CD4-positive, alpha-beta T cell treated with Interleukin-21 for 1 hour (primary cell): ENCODE measurements at regions not wholly inside any gene's neighbourhood (a gene's known extent, or its start where the extent isn't known, plus 50 kb on each side); places are given as distances from the start of the nearest gene placed in this dataset.
"Not testable (repeated sequence)": the region's sequence is repeated elsewhere in the genome, so short reads cannot be mapped to it uniquely, and the experiment has no call there.

Experiments used
- DNase-seq: peaks from one replicate; pipeline ENCODE4 v3.0.0-alpha.2; 2020

DNA sequence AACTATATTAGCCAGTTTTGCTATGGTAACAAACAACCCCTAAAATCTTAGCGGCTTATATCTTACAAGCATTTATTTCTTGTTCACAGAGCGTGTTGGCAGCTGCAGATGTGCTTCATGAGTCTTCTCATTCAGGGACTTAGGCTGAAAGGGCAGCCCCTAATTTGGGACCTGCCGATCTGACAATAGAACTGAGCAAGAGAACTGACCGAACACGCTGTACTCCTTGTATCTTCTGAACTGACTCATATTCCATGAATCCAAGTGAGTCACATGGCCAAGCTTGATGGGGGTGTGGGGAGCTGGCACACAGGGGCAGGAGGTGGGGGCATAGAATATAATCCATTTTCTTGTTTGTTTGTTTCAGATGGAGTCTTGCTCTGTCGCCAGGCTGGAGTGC, 481.7 kb upstream of the CADM1 start:
- DNase-seq: no peak

DNA sequence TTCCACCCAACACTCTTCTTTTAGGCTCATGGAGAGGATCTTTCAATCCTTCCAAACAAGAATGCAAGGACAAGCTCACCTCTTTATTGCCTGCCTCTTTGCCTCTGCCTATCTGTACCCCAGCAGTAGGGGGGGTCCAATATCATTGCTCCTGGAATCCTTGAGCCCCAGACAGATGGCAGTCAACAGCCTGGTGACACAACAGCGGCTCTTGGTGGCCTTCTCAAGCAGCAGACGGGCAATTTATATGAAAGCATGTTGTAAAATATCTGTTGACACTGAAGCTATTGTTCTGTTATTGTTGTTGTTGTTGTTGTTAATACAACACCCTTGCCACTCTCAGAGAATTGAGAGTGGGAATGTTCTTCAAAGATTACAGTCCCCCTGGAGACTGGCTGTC, 480.0 kb upstream of the CADM1 start:
- DNase-seq: no peak

DNA sequence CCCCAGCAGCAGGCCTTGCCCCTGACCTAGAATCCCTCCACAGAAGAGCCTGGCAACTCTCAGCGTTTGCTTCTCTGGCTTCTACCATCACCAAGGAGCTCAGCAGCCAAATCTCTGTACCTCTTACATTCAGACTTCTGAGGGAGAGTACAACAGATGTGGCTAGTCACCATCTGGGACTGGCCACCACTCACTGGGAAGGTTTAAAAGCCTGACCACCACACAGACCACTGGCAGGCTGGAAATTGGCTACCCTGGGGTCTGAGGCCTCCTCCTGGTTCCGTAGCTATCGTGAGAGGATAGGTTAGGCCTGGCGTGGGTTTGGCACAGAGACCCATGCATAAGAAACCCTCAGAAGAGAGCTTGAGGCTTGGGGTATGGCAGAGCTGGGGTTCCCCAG, 478.5 kb upstream of the CADM1 start:
- no peak for DNase-seq

DNA sequence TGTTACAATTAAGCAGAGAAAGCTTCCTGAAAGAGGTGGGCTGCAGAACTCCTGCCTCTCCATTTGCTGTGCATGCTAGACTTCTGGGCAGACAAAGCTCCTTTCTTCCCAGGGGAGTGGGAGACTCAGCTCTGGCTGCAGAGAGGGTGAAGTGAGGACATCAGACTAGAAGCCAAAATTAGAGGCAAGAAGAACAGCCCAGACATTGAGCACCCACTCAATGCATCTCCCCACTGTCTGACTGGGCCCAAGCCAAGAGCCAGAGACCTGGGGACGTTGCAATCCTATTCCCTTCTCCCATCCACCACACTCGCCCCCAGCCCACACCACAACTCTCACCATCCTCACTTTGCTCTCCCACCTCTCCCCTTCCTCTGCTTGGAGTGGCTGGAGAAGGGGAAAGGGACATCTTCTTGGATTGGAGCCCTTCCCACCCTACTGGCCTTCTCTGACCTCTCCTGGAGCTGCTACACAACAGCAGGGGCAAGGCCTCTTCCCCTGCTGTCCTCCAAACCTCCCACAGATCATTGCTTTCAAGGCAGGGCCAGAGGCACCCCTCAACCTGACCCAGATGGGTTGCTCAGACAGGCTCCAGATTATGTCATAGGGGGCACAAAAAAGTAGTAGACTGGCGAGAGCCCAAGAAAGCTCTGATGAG, 477.7 kb upstream of the CADM1 start:
- no peak for DNase-seq

DNA sequence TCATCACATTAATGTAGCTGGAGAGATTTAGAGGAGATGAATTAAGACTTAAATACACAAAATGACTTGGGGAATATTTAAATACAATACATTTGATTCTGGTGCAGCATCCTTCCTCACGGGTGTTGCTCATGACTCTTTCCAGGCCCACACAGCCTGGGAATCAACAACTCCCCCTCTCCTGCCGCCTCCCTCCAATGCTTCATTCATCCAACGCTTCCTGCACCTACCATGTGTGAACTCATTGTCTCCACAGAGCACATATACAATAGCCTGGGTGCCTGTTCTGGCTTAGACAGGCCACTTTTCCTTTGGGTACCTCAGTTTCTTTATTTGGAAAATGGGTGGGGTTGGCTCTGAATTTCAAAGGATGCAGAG, 476.9 kb upstream of the CADM1 start:
- no peak for DNase-seq

DNA sequence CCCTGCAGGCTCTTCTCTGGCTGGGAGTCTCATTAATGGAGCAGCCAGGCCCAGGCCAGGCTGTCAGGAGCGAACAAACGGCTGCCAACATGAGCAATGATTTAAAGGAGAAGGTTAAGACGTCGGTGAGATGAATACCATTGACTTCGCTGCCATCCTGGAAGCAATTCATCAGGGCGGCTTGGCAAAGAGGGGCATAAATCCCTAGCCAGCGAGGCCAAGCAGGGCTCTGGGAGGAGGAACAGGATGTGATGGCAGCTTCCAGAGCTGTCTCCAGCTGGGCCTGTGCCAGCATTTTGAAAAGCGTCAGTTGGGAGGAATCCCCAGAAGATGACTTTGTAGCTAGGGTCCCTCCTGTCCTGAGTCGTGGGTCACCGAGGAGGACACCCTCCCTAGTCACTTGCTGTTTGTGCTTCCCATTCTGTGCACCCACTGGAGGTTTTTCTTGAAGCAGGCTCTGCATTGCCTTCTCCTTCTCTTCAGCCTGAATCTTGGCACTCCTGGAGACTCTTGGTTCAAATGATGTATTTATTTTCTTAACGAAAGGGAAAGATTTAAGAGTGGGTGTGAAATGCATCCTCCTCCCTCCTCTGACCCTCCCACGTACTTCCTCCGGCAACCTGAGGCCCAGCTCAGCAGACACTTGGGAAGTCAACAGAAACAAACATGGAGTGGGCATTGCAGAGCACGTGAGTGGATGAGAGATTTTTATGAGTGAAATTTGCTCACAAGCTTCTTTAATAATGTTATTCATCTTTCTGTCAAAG, 476.3 kb upstream of the CADM1 start:
- DNase-seq: no peak

DNA sequence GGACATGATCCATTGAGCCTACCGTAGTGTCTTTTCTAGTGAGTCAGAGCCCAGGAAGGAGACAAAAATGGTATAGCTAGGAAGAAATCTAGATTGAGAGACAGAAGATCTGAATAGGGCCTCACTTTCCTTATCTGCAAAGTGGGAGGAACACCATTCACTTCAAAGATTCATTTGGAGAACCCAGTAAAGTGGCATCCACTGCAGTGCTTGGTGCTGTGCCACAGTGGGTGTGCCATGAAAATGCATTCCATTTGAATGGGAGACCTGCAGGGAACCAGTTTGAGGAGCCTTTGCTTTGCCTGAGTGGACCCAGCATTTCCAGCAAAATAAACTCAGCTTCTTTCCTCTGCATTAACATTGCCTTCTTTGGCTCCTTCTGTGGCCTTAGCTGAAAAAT, 470.5 kb upstream of the CADM1 start:
- no peak for DNase-seq

DNA sequence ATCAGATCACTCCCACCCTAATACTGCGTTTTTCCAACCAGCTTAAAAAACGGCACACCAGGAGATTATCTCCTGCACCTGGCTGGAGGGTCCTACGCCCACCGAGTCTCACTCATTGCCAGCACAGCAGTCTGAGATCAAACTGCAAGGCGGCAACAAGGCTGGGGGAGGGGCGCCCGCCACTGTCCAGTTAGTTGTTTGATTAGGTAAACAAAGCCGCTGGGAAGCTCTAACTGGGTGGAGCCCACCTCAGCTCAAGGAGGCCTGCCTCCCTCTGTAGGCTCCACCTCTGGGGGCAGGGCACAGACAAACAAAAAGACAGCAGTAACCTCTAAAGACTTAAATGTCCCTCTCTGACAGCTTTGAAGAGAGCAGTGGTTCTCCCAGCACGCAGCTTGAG, 463.0 kb upstream of the CADM1 start:
- not testable (repeated sequence) for DNase-seq

DNA sequence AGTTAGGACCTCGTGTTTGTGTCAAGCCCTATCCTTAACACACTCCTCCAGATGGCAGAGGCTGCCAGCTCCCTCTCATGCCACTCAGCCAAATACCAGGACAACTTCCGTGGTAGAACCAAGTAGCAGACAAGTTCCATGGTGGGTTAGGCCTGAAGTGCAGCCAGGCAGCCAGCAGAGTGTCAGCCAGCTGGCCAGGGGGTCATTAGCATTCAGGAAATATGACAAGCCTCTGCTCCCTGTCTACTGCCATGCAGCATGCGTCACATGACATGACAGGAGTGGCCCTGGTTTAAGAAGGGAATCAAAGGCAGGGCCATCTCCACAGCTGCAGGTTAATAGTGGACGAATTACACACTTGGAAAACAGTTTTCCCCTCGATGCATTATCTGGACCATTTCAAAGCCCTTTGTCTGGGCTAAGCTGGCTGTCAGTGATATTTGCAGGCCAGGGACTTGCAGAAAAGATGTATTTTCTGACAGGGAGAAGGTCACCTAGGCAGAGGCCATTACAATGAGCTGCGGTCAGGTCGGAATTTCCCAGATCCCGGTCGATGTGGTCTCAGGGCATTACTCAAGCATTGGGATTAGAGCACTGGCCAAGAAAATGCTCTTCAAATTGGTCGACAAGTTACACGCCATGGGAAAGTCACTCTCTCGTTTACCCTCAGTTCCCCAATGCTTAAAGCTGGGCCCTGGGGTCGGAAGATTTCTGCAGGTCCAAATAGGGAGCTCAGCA, 461.7 kb upstream of the CADM1 start:
- DNase-seq: no peak

DNA sequence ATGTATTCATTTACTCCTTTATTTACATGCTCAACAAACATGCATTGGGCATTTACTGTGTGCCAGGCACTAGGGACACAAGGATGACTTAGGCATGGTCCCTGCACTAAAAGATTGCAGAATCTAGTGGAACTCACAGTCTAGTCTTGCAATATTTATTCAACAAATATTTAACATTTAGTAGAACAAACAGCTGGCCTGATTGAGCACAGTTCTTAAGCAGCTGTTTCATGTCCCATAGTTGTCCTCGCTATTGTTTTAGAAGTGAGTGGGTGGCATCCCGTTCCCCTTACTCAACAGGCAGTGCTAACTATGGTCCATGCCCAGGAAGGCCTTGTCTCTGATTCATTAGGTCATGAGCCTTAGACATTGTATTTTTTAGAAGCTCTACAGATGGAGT, 459.9 kb upstream of the CADM1 start:
- DNase-seq: no peak

DNA sequence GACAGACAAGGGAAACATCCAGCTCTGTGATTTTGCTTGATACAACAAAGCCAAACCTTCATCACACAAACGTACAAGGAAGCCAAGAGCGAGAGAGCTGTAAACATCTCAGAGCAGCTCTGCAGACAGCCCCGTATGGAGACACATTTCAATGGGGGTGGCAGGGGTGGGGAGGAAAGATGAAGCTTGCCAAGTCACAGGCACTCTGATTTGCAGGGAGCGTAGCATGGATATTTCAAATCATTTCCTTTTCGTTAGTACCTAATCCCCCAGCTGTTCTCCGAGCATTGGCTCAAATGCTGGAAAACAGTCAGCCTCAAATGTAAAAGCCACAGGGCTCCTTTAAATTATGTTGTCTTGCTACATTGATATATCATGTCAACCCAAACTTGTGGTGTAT, 458.9 kb upstream of the CADM1 start:
- no peak for DNase-seq

DNA sequence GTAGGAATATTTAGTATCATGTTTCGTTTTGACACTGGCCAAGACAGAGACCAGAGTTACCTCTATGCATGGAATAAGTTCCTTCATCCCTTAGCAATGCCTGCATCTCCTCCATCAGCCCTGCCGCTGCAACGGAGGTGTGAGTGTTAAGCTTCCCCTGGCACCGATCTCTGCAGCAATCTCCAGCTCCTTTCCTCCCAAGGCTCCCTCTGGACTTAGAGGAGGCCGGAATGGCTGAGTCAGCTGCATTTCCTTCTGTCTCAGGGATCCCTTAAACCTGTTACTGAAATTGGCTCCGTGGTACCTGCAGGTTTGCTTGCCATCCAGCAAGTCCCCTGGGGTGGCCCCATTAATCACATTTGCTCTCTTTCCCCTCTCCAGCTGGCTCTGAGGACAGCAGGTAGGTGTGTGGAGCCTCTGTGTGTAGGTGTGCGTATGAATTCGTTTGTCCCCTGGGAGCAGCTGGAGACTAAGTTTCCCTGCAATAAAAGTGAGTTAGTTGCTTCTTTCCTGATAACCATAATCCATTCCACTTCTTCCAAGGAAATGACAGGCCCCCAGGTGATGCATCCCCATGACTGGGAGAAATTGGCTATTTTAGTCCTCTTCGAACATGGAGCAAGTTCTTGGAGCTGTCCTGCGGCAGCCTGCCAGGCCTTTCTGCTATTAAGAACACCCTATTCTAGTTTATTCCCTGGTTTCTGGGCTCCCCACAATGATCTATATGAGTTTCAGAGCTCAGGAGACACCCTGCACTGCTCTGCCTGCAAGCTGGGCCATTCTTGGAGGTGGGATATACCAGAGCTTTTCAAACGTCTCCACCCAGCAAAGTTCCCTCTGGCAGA, 457.2 kb upstream of the CADM1 start:
- DNase-seq: no peak

DNA sequence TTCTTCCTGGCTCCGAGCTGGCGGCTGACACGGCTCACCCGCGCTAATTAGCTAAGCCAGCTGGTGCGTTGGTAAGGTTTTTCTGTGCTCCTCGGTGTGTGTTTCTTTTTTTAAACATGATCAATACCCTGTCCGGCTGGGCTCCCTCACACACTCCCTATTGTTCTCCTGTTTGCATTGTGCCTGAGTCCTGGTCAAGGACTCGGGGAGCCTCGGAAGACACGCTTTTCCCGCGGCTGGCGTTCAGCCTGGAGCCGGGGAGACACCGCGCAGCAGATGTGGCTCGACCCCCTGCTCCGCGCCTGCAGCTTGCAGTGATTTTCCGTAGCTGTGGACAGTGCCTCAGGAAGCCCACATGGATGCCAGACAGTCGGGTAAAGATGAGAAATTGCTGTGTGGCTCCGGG, 454.9 kb upstream of the CADM1 start:
- DNase-seq: no peak

DNA sequence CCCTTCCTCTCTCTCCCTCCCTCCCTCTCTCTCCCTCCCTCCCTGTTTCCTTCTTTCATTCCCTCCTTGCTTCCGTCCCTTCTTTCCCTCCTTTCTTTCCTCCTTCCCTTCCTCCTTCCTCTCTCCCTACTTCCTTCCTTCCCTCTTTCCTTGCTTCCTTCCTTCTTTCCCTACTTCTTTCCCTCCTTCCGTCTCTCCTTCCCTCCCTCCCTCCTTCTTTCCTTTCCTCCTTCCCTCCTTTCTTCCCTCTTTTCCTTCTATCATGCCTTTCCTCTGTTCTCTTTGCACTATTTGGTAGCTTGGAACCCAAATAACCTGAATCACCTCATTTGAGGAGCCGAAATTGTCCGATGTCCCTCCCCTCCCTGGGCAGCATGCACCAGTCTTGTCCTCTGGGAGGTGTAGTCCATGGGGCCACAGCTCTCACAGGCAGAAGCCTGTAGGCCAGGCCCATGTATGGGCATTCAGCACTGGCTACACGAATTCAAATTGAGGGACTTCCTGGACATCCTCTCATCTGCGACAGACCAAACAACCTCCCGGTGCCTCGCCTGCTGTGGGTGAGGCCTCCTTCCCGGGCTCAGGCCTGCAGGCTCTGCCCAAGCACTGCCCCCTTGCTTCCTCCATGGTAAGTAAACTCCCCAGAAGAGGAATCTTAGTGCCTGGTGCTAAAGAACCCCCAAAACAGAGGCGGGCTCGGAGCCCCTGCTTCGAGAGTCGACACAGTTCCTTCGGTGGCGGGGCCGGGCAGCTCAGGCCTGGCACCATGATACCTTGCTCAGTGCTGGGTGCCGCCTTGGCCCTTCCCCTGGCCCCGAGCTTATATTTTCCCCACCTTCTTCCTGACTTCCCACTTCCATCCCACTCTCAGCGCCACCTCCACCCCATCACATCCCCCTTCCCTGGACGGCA, 454.1 kb upstream of the CADM1 start:
- no peak for DNase-seq

DNA sequence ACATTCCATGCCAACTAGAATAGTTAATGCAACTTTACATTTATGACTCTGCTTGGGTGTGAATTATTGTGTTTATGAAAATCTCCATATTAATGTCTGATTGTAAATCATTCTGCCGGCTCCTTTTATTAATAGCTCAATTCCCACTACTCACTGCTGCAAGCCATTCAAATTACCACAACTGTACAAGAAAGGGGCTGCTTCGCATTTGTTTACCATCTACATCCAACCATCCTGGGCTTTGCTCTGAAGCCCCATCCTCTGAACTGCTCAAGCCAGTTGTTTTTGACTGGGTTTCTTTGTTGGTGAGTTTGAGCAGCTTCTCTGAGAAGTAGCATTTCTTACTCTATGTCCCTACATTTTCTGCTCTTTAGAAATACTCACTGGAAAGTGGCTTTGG, 451.6 kb upstream of the CADM1 start:
- no peak for DNase-seq

DNA sequence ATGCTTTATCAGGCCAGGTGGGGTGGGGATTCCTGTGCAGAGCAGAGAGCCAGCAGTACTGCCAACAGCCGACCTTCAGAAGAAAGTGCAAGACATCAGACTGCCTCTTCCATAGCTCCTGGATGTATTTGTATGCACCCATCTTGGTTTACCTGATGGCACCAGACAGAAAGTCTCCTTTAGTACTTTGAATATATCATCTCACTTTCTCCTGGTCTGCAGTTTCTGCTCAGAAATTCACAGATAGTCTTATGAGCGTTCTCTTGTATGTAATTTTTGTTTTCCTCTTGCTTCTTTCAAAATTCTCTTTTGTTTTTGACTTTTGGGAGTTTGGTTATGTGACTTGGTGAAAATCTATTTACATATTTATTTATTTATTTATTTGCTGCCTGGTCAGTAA, 446.4 kb upstream of the CADM1 start:
- no peak for DNase-seq

DNA sequence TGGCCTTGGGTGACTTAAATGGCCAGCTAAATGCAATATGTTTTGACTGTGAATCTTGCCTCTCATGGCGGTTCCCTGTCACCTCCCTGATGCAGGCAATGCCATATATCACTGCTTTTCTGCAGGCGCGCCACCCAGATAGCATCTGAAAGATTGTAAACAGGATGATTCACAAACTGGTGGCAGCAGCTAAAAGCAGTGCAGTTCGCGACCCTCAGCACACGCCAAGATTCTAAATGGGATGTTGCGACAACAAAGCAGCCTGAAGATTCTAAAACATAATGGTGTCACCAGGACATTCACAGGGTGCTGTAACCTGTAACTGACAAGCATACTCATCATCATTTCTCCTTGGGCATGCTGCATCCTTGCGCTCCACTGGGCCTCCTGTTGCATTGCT, 440.4 kb upstream of the CADM1 start:
- no peak for DNase-seq

DNA sequence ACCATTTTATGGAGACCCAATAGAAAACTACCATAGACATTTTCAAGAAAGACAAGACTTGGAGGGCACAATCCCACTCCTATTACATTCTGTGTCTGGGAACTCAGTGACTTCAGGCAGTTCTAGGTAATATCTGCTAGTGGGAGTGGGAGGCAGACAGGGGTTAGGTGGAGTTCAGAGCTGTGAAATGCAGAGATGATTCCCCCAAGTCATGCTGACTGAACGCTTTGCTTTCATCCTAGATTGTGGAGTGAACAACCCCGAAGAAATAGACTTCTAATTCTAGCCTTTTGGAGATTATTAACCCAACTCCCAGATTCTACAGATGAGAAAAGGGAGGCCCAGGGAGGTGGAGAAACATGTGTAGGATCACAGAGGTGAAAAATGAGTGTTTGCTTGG, 437.8 kb upstream of the CADM1 start:
- DNase-seq: no peak

DNA sequence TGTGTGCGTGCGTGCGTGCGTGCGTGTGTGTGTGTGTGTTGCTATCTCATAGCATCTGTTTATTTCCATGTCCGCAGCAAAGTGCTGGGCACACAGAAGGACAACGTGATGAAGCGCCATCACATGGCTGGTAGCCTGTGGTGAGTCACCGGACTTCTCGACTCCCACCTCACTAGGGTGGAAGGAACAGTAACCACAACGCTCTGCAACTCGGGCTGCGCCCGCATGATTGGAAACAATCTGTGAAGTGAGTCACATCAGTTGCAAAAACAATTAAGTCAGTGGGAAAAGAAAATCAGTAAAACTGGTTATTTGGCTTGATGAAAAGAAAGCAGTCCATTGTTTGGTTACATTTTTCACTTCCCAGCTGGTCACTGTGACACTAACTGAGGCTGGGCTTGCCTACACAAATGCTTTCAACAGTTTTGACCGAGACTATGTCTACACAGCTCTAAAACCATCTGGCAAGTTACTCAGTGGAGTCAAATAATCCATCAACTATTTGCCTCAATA, 437.3 kb upstream of the CADM1 start:
- no peak for DNase-seq

DNA sequence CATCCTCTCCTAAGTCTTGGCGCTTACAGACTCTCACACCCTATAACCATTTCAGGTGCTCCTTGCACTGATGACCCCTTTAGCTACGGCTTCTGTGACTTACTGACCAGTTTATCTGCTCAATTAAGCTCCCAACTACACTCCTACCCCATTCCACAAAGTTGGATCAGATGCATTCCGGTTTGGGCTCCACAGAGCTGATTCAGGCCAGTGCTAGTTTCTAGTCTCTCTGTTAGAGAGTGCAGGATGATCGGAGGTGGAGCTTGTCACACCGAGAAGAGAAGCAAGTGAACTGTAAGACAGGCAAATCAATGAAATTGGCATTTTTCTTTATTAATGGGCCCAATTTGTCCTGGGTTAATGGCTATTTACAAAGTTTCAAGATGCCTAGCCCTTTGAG, 436.8 kb upstream of the CADM1 start:
- no peak for DNase-seq

DNA sequence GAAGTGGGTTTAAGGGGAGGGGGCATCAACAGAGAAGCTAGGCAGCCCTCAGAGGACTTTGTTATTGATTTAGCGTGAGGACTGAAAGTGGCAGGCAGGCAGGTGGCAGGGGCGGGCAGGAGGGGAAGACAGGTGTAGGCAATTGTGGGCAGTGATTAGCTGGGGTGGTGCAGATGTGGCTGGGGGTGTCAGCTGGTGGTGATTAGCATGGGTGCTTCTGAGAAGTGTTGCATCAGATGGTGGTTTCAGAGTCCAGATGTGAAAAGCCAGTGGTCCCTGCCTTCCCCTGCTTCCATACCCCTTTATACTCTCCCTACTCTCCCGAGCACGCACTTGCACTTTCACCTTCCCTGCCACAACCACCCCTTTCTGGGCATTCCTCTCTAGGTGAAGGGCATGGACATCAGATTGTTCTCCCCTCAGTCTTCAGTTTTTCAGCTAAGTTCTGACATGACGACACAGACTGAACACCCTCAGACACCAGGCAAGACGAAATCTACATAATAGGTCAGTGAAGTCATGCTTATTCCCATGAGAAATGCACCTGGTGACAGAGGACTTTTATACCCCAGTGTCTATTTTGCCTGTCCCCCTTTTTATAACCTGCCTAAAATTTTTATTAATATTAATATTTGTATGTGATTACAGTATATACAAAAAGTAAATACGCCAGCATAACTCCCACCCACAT, 435.7 kb upstream of the CADM1 start:
- DNase-seq: no peak
